Panc1 (cell line): ENCODE measurements at regions not wholly inside any gene's neighbourhood (a gene's known extent, or its start where the extent isn't known, plus 50 kb on each side); places are given as distances from the start of the nearest gene placed in this dataset.

ENCODE experiments used
- TCF7L2 ChIP-seq: IDR thresholded peaks from 2 replicates; pipeline ENCODE4 v1.6.1; 2011; ENCODE audit warnings: mild to moderate bottlenecking, low read depth, low read length, inconsistent platforms
- TF ChIP-seq, protein P1 (sequence below): fragments of 450-650 bp; IDR thresholded peaks from 2 replicates; pipeline ENCODE4 v1.5.1; 2017; ENCODE audit warnings: mild to moderate bottlenecking

DNA sequence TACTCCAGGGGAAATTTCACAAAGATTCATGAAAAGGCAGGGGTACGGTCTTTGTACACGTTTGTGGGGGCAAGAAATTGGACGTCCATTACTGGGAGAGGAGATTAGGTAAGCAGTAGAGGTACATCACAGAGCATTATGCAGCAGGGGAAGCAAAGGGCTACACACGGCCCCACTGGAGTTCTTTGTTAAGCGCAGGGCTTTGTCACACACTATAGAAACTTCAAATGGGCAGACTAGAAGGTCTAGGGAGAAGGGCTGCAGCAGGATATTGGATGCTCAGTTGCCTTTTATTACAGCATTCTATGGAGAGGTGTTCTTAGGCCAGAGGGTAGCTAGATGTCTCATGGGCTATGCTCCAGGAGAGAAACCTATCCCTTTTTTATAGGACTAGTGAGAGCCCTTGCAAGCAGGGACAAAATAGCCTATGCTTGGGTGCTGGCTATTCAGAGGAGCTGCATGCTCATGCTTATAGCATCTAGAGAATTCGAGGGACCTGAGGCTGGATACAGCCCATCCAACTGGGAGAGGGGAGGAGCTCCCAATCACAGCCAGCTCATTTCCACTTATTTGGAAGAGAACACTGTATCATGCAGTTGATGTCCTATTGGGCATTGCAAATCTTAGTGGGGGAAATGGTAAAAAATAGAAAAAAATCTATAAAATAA is 506.4 kb upstream of the ADAMTS9 start:
- TF ChIP-seq, protein P1, sequence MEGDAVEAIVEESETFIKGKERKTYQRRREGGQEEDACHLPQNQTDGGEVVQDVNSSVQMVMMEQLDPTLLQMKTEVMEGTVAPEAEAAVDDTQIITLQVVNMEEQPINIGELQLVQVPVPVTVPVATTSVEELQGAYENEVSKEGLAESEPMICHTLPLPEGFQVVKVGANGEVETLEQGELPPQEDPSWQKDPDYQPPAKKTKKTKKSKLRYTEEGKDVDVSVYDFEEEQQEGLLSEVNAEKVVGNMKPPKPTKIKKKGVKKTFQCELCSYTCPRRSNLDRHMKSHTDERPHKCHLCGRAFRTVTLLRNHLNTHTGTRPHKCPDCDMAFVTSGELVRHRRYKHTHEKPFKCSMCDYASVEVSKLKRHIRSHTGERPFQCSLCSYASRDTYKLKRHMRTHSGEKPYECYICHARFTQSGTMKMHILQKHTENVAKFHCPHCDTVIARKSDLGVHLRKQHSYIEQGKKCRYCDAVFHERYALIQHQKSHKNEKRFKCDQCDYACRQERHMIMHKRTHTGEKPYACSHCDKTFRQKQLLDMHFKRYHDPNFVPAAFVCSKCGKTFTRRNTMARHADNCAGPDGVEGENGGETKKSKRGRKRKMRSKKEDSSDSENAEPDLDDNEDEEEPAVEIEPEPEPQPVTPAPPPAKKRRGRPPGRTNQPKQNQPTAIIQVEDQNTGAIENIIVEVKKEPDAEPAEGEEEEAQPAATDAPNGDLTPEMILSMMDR = no peak
- no peak for TF ChIP-seq TCF7L2
